ENCODE measurements at regions not wholly inside any gene's neighbourhood (a gene's known extent, or its start where the extent isn't known, plus 50 kb on each side); places are given as distances from the start of the nearest gene placed in this dataset.
A peak's percentile ranks its signal among the peaks of the same experiment; 100 is the strongest.

GRCh38 chr3:34239875-34240274 is 441.4 kb downstream of the PDCD6IP start:
- no peak for DNase-seq (ENCODE audit: low spot score)

GRCh38 chr3:34247401-34247800 is 449.0 kb downstream of the PDCD6IP start:
- no peak for DNase-seq (ENCODE audit: low spot score)

GRCh38 chr3:34248352-34248751 is 449.9 kb downstream of the PDCD6IP start:
- no peak for DNase-seq (ENCODE audit: low spot score)

GRCh38 chr3:34254285-34254684 is 455.9 kb downstream of the PDCD6IP start:
- no peak for DNase-seq (ENCODE audit: low spot score)

GRCh38 chr3:34256021-34256420 is 457.6 kb downstream of the PDCD6IP start:
- DNase-seq (ENCODE audit: low spot score), result no peak

GRCh38 chr3:34256791-34257190 is 458.4 kb downstream of the PDCD6IP start:
- DNase-seq (ENCODE audit: low spot score), result no peak

GRCh38 chr3:34258271-34258998 is 460.0 kb downstream of the PDCD6IP start:
- DNase-seq (ENCODE audit: low spot score), result no peak

GRCh38 chr3:34260271-34261000 is 462.0 kb downstream of the PDCD6IP start:
- DNase-seq (ENCODE audit: low spot score), result peak; percentile 31

- no peak for DNase-seq (ENCODE audit: low spot score)
Measured at GRCh38 chr3:34261001-34261385, 462.6 kb downstream of the PDCD6IP start.

- no peak for DNase-seq (ENCODE audit: low spot score)
Measured at GRCh38 chr3:34263101-34263621, 464.7 kb downstream of the PDCD6IP start.

GRCh38 chr3:34264337-34265041 is 466.1 kb downstream of the PDCD6IP start:
- DNase-seq (ENCODE audit: low spot score), result no peak

- no peak for DNase-seq (ENCODE audit: low spot score)
Measured at GRCh38 chr3:34267088-34267487, 468.7 kb downstream of the PDCD6IP start.

GRCh38 chr3:34268032-34268709 is 469.7 kb downstream of the PDCD6IP start:
- no peak for DNase-seq (ENCODE audit: low spot score)

GRCh38 chr3:34275811-34276210 is 477.4 kb downstream of the PDCD6IP start:
- DNase-seq (ENCODE audit: low spot score), result no peak

GRCh38 chr3:34276342-34276741 is 477.9 kb downstream of the PDCD6IP start:
- no peak for DNase-seq (ENCODE audit: low spot score)

- DNase-seq (ENCODE audit: low spot score), result no peak
Measured at GRCh38 chr3:34277110-34277509, 478.7 kb downstream of the PDCD6IP start.

- no peak for DNase-seq (ENCODE audit: low spot score)
Measured at GRCh38 chr3:34279901-34280300, 481.5 kb downstream of the PDCD6IP start.

- DNase-seq (ENCODE audit: low spot score), result no peak
Measured at GRCh38 chr3:34283751-34284150, 485.3 kb downstream of the PDCD6IP start.

- DNase-seq (ENCODE audit: low spot score), result no peak
Measured at GRCh38 chr3:34284959-34285826, 486.8 kb downstream of the PDCD6IP start.

- no peak for DNase-seq (ENCODE audit: low spot score)
Measured at GRCh38 chr3:34285827-34286188, 487.4 kb downstream of the PDCD6IP start.

GRCh38 chr3:34292605-34293300 is 494.3 kb downstream of the PDCD6IP start:
- DNase-seq (ENCODE audit: low spot score), result no peak
